ENCODE measurements at regions not wholly inside any gene's neighbourhood (a gene's known extent, or its start where the extent isn't known, plus 50 kb on each side); places are given as distances from the start of the nearest gene placed in this dataset.

DNA sequence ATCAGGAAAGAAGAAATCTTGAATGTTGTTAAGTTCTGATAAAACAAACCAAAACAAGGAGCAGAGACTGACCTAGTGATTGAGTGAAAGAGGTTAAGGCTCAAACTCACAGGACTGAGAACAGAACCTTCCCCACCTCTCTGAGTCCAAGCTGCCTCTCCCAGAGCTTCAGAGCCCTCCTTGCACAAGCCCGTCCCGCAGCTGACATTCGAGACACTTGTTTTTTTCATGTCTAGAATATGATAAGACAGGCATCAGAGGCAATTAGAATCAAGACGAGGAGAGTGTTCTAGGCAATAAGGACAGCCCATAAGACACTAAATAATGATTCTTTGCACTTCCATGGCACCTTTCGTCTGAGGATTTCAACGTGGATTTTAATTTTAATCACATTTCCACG, 140.6 kb downstream of the PXDC1 start:
- WGBS, 2 experiments (ENCODE audit: insufficient coverage in 2 of 2) = 38 to 100% methylated on average over 1 of the region's 7 CpGs

DNA sequence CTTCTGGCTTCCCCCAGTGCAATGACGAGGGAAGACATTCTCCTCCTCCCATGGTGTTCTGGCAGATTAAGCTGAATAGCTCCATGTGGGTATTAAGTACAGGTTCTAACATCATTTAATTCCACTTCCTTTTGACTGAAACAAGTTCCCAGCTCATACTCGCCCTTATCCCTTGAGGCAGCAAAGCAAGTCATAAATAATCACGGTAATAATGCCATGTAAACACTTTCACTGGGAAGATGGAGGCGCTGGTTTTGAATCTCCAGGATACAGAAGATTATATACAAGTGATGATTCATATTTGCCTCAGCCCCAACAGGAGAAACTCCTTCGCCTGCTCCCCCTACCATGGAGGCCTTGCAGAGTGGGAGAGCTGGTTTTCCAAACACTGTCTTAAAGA, 141.3 kb downstream of the PXDC1 start:
- whole genome bisulfite sequencing, 2 experiments (ENCODE audit: insufficient coverage in 2 of 2) = 82% methylated on average over 2 of the region's 5 CpGs; no CpG with 5 or more reads in 1 of the 2 experiments

More for the DNA sequence above, 140.6 kb downstream of the PXDC1 start:
- Histone ChIP-seq H3K36me3 (ENCODE audit: control insufficient read depth, insufficient read depth, low read length) (no peaks in the 10 kb centered on the region), H3K4me3 (ENCODE audit: extremely low read depth, insufficient read depth, low read length, poor library complexity, severe bottlenecking) (no peak overlapping the region), H3K9me3 (ENCODE audit: control insufficient read depth, low read length) (no peaks in the 10 kb centered on the region), H3K4me1 (ENCODE audit: control insufficient read depth, insufficient read depth, low read length, poor library complexity, severe bottlenecking) (no peaks in the 10 kb centered on the region), H3K27ac (ENCODE audit: low read depth, low read length, severe bottlenecking) (no peak overlapping the region)

DNA sequence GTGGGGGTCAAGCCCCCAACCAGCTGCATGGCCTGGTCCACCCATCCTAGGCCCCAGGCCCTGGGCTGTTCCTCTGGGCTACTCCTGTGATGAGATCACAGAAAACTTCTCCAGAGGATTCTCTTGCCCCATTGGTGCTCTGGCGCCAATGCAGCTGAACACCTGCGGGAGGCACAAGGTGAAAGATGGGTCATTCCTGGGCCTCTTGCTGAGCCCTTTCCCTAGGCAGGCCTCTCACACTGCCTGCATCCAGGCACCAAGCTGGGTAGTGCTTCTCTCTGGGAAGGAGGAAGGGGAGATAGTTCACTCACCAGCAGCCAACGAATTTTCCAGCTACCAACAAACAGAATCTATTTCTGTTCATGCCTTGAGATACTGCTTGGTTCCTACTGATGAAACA, 142.1 kb downstream of the PXDC1 start:
- WGBS, 2 experiments (ENCODE audit: insufficient coverage in 2 of 2) = 90% methylated on average over 2 of the region's 3 CpGs
- no peaks in the 10 kb centered on the region for H3K36me3 ChIP-seq (ENCODE audit: control insufficient read depth, insufficient read depth, low read length)
- H3K9me3 ChIP-seq (ENCODE audit: control insufficient read depth, low read length) = no peaks in the 10 kb centered on the region
- no peak overlapping the region for H3K4me3 ChIP-seq (ENCODE audit: extremely low read depth, insufficient read depth, low read length, poor library complexity, severe bottlenecking)
- H3K4me1 ChIP-seq (ENCODE audit: control insufficient read depth, insufficient read depth, low read length, poor library complexity, severe bottlenecking) = no peaks in the 10 kb centered on the region
- no peak overlapping the region for H3K27ac ChIP-seq (ENCODE audit: low read depth, low read length, severe bottlenecking)

More for the DNA sequence above, 141.3 kb downstream of the PXDC1 start:
- no peaks in the 10 kb centered on the region for H3K9me3 ChIP-seq (ENCODE audit: control insufficient read depth, low read length)
- H3K4me1 ChIP-seq (ENCODE audit: control insufficient read depth, insufficient read depth, low read length, poor library complexity, severe bottlenecking) = no peaks in the 10 kb centered on the region
- no peaks in the 10 kb centered on the region for H3K36me3 ChIP-seq (ENCODE audit: control insufficient read depth, insufficient read depth, low read length)
- no peak overlapping the region for H3K27ac ChIP-seq (ENCODE audit: low read depth, low read length, severe bottlenecking)
- H3K4me3 ChIP-seq (ENCODE audit: extremely low read depth, insufficient read depth, low read length, poor library complexity, severe bottlenecking) = no peak overlapping the region

DNA sequence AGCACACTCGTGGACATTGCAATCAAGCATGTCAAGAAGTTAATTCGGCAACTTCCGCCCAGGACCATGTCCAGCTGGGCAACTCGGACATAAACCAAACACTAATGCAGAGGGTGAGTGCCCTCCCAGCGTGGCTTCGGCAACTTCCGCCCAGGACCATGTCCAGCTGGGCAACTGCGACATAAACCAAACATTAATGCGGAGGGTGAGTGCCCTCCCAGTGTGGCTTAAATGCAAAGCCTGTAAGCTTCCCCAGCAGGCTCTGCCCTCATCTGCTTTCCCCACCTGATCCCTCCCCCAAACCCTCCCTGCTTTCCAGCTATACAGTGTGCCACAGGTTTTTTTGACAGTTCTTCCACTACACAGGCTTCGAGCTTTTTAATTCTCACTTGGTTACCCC, 143.4 kb downstream of the PXDC1 start:
- no peaks in the 10 kb centered on the region for H3K36me3 ChIP-seq (ENCODE audit: control insufficient read depth, insufficient read depth, low read length)
- no peaks in the 10 kb centered on the region for H3K9me3 ChIP-seq (ENCODE audit: control insufficient read depth, low read length)
- no peaks in the 10 kb centered on the region for H3K4me1 ChIP-seq (ENCODE audit: control insufficient read depth, insufficient read depth, low read length, poor library complexity, severe bottlenecking)
- H3K27ac ChIP-seq (ENCODE audit: low read depth, low read length, severe bottlenecking) = no peak overlapping the region
- WGBS, 2 experiments (ENCODE audit: insufficient coverage in 2 of 2) = 90 to 97% methylated on average over 8 to 9 of the region's 10 CpGs
- no peak overlapping the region for H3K4me3 ChIP-seq (ENCODE audit: extremely low read depth, insufficient read depth, low read length, poor library complexity, severe bottlenecking)

DNA sequence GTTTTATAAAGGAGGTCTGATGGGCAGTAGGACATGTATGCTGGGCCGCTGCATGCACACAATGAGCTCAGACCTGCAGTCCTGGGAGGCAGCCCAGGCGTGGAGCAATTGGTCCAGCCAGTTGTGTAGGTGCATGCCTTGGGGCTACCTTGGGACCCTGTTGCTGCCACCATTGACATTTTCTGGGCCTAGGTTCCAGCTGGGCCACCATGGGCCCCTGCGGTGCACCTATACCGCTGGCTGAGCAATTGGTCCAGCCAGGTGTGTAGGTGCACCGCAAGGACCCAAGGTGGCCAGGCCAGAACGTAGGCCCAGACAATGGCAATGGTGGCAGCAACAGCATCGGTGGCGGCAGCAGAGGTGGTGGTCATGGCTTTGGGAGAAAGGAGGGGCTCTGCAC, 143.9 kb downstream of the PXDC1 start:
- Histone ChIP-seq H3K4me3 (ENCODE audit: extremely low read depth, insufficient read depth, low read length, poor library complexity, severe bottlenecking) (no peak overlapping the region), H3K36me3 (ENCODE audit: control insufficient read depth, insufficient read depth, low read length) (no peaks in the 10 kb centered on the region), H3K9me3 (ENCODE audit: control insufficient read depth, low read length) (no peaks in the 10 kb centered on the region), H3K27ac (ENCODE audit: low read depth, low read length, severe bottlenecking) (no peak overlapping the region), H3K4me1 (ENCODE audit: control insufficient read depth, insufficient read depth, low read length, poor library complexity, severe bottlenecking) (no peaks in the 10 kb centered on the region)
- WGBS, 2 experiments (ENCODE audit: insufficient coverage in 2 of 2) = 94 to 97% methylated on average over 7 to 8 of the region's 8 CpGs

DNA sequence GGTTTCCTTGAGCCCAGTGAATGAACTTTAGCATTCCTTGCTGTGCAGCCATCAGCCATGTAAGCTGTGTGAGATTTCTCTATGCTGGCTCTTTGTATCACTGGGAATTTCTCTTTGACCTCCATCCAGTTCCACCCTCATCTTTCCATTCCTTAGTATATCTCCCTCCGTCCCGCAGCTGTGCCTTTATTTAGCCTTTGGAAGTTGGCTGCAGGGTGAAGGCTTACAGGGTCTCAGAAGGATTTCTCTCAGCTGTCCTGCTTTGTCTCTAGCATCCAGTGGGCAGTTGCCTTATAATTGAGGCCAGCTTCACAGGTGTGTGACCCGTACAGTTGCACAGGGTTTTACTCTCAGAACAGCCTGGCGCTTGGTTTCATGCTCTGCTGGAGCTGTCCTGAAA, 144.3 kb downstream of the PXDC1 start:
- 90 to 100% methylated on average over 1 to 4 of the region's 4 CpGs for WGBS, 2 experiments (ENCODE audit: insufficient coverage in 2 of 2)
- Histone ChIP-seq H3K4me3 (ENCODE audit: extremely low read depth, insufficient read depth, low read length, poor library complexity, severe bottlenecking) (no peak overlapping the region), H3K36me3 (ENCODE audit: control insufficient read depth, insufficient read depth, low read length) (no peaks in the 10 kb centered on the region), H3K27ac (ENCODE audit: low read depth, low read length, severe bottlenecking) (no peak overlapping the region), H3K9me3 (ENCODE audit: control insufficient read depth, low read length) (no peaks in the 10 kb centered on the region), H3K4me1 (ENCODE audit: control insufficient read depth, insufficient read depth, low read length, poor library complexity, severe bottlenecking) (no peaks in the 10 kb centered on the region)

DNA sequence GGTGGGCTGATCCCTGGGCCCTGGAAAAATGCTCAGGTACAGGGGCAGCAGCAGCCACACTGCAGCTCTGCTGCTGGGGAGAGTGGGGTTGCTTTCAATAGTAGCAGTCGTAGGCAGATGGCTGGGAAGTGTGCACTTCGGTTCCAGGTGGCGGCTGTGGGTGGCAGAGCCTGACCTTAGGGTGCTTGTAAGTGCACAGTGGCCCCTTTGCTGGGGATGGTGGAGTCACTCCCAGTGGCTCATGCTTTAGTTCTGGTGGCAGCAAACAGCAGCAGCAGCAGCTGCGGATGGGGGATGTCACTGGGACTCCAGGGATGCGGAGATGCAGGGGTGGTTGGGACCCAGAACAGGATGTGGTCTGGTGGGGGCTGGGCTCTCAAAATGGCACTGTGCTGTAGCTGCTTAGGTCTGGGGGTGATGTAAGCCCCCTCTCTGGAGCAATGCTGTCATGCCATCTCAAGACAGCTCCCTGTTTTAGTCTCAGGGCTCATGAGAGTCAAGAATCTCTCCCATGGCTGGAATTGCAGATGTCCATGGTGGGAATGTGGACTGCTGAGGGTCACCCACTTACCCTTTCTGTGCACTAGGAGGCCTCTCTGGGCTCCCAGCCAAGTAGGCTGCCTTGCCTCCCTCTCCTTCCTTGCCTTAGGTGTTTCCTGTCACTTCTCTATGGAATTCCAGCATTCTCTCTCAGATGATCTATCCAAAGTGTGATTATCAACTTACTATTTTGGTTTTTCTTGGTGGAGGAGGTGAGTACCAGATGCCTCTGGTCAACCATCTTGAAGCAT, 146.7 kb upstream of the SLC22A23 start:
- no peak overlapping the region for H3K4me3 ChIP-seq (ENCODE audit: extremely low read depth, insufficient read depth, low read length, poor library complexity, severe bottlenecking)
- no peaks in the 10 kb centered on the region for H3K4me1 ChIP-seq (ENCODE audit: control insufficient read depth, insufficient read depth, low read length, poor library complexity, severe bottlenecking)
- H3K9me3 ChIP-seq (ENCODE audit: control insufficient read depth, low read length) = no peaks in the 10 kb centered on the region
- no peaks in the 10 kb centered on the region for H3K36me3 ChIP-seq (ENCODE audit: control insufficient read depth, insufficient read depth, low read length)
- no peak overlapping the region for H3K27ac ChIP-seq (ENCODE audit: low read depth, low read length, severe bottlenecking)
- WGBS, 2 experiments (ENCODE audit: insufficient coverage in 2 of 2) = 88 to 100% methylated on average over 2 to 3 of the region's 5 CpGs

DNA sequence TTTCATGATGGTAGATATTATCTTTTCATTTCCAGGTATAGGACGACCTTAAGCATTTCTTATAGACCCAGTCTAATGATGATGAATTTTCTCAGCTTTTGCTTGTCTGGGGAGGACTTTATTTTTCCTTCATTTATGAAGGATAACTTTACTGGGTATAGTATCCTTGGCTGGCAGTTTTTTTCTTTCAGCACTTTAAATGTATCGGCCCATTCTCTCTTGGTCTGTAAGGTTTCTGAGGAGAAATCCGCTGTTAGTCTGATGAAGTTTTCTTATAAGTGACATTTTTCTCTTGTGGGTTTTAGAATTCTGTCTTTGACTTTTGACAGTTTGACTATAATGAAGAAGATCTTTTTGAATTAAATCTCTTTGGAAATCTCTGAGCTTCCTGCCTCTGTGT, 144.7 kb upstream of the SLC22A23 start:
- no peaks in the 10 kb centered on the region for H3K4me1 ChIP-seq (ENCODE audit: control insufficient read depth, insufficient read depth, low read length, poor library complexity, severe bottlenecking)
- H3K27ac ChIP-seq (ENCODE audit: low read depth, low read length, severe bottlenecking) = no peak overlapping the region
- H3K4me3 ChIP-seq (ENCODE audit: extremely low read depth, insufficient read depth, low read length, poor library complexity, severe bottlenecking) = no peak overlapping the region
- 100% methylated on average over 1 of the region's 3 CpGs; no CpG with 5 or more reads in 1 of the 2 experiments for WGBS, 2 experiments (ENCODE audit: insufficient coverage in 2 of 2)
- no peaks in the 10 kb centered on the region for H3K9me3 ChIP-seq (ENCODE audit: control insufficient read depth, low read length)
- no peaks in the 10 kb centered on the region for H3K36me3 ChIP-seq (ENCODE audit: control insufficient read depth, insufficient read depth, low read length)

DNA sequence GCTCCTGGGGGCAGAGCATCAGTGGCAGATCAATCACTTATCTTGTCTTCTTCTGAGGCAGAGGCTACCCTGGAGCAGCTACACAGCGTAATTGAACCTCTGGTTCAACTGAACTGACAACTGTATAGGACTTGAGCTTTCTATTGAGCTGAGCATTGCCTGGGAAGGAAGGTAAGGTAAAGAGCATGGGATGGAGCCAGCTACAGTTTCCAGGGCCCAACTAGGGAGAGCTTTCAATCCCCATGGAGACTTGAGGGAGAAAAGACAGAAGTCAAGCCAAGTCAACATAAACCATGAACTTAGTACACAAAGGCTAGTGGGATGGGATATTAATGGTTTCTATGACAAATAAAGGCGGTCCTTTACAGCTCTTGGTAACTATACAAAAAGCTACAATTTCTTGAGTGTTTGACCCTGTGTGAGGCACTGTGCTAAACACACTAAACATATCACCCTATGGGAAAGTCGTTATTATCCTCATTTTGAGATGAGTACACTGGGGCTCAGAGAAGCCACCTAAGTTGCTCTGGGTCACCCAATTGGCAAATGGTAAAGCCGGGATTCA, 140.7 kb upstream of the SLC22A23 start:
- H3K36me3 ChIP-seq (ENCODE audit: control insufficient read depth, insufficient read depth, low read length) = no peaks in the 10 kb centered on the region
- no peaks in the 10 kb centered on the region for H3K9me3 ChIP-seq (ENCODE audit: control insufficient read depth, low read length)
- H3K4me3 ChIP-seq (ENCODE audit: extremely low read depth, insufficient read depth, low read length, poor library complexity, severe bottlenecking) = no peak overlapping the region
- no peaks in the 10 kb centered on the region for H3K4me1 ChIP-seq (ENCODE audit: control insufficient read depth, insufficient read depth, low read length, poor library complexity, severe bottlenecking)
- 88 to 95% methylated on average over 2 of the region's 4 CpGs for WGBS, 2 experiments (ENCODE audit: insufficient coverage in 2 of 2)
- no peak overlapping the region for H3K27ac ChIP-seq (ENCODE audit: low read depth, low read length, severe bottlenecking)

- 89 to 90% methylated on average over 3 to 5 of the region's 6 CpGs for WGBS, 2 experiments (ENCODE audit: insufficient coverage in 2 of 2)
- no peaks in the 10 kb centered on the region for H3K36me3 ChIP-seq (ENCODE audit: control insufficient read depth, insufficient read depth, low read length)
- no peaks in the 10 kb centered on the region for H3K4me1 ChIP-seq (ENCODE audit: control insufficient read depth, insufficient read depth, low read length, poor library complexity, severe bottlenecking)
- H3K27ac ChIP-seq (ENCODE audit: low read depth, low read length, severe bottlenecking) = no peak overlapping the region
- no peaks in the 10 kb centered on the region for H3K9me3 ChIP-seq (ENCODE audit: control insufficient read depth, low read length)
- H3K4me3 ChIP-seq (ENCODE audit: extremely low read depth, insufficient read depth, low read length, poor library complexity, severe bottlenecking) = no peak overlapping the region
Measured at GRCh38 chr6:3596766-3597165, 139.9 kb upstream of the SLC22A23 start.

DNA sequence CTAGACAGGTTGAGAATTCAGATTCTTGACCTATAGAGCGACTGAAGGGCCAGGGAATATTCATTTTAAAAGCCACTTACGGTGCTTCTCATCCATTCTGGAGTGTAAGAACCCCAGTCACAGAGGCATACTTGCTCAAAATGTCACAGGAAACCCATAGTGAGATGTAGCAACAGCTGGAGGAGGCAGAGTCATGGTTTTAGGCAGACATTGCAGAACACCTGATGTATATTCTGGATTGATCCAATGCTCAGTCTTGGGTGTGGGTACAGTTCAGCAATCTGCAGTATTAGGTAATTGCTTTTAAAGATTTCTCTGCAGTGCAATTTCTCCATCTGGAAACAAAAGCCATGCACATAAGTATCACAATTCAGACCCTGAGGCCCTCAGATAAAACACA, 137.4 kb upstream of the SLC22A23 start:
- Histone ChIP-seq H3K4me3 (ENCODE audit: extremely low read depth, insufficient read depth, low read length, poor library complexity, severe bottlenecking) (no peak overlapping the region), H3K36me3 (ENCODE audit: control insufficient read depth, insufficient read depth, low read length) (no peaks in the 10 kb centered on the region), H3K27ac (ENCODE audit: low read depth, low read length, severe bottlenecking) (no peak overlapping the region), H3K9me3 (ENCODE audit: control insufficient read depth, low read length) (no peaks in the 10 kb centered on the region), H3K4me1 (ENCODE audit: control insufficient read depth, insufficient read depth, low read length, poor library complexity, severe bottlenecking) (no peaks in the 10 kb centered on the region)
- WGBS, 2 experiments (ENCODE audit: insufficient coverage in 2 of 2) = 95 to 100% methylated on average over 1 to 2 of the region's 2 CpGs

All from mesodermal cell (in vitro differentiated cells).